PC-3 (cell line): ENCODE measurements at regions not wholly inside any gene's neighbourhood (a gene's known extent, or its start where the extent isn't known, plus 50 kb on each side); places are given as distances from the start of the nearest gene placed in this dataset.

Source experiments
- CTCF ChIP-seq: fragments of 300-600 bp; sonication (generic); conservative IDR thresholded peaks from 2 replicates; pipeline ENCODE4 v1.5.1; 2017; ENCODE audit warnings: antibody characterized with exemption, low read depth, mild to moderate bottlenecking, low read length
- EZH2 ChIP-seq: fragments of 300-600 bp; sonication (generic); IDR thresholded peaks from one replicate; pipeline ENCODE4 v1.6.1; 2017; ENCODE audit warnings: antibody characterized with exemption, mild to moderate bottlenecking, low read length; ENCODE audit not compliant: unreplicated experiment

GRCh38 chr13:33426131-33426530 is 140.6 kb upstream of the STARD13 start:
- TF ChIP-seq CTCF = no peak
- no peak for TF ChIP-seq EZH2
